ENCODE measurements at regions not wholly inside any gene's neighbourhood (a gene's known extent, or its start where the extent isn't known, plus 50 kb on each side); places are given as distances from the start of the nearest gene placed in this dataset.

- Mint-ChIP-seq H3K27ac (no peak overlapping the region), H3K27me3 (no peaks in the 10 kb centered on the region), H3K4me1 (no peaks in the 10 kb centered on the region), H3K36me3 (ENCODE audit: low read depth) (no peaks in the 10 kb centered on the region), H3K9me3 (peaks cover 6% of the 10 kb centered on the region), H3K4me3 (no peak overlapping the region)
- ATAC-seq (ENCODE audit: low read depth), result no peak
- intact Hi-C loops (cut with micrococcal nuclease), result no loop called here
- DNase-seq, result no peak
- ChIA-PET POLR2A (no interaction called here), CTCF (no interaction called here)
- TF ChIP-seq CTCF (IDR thresholded peaks at IDR 0.05), result no peak
Observed at GRCh38 chr3:74426571-74426970, 187.9 kb downstream of the CNTN3 start.

- DNase-seq (no peak), ATAC-seq (ENCODE audit: low read depth) (no peak)
- no peaks in the 10 kb centered on the region for H3K27me3 Mint-ChIP-seq
- H3K9me3 Mint-ChIP-seq, result peaks cover 4% of the 10 kb centered on the region
- no peak overlapping the region for H3K4me3 Mint-ChIP-seq
- intact Hi-C loops (cut with micrococcal nuclease), result no loop called here
- no peaks in the 10 kb centered on the region for H3K36me3 Mint-ChIP-seq (ENCODE audit: low read depth)
- ChIA-PET POLR2A (no interaction called here), CTCF (no interaction called here)
- H3K27ac Mint-ChIP-seq, result no peak overlapping the region
- no peak for TF ChIP-seq CTCF (IDR thresholded peaks at IDR 0.05)
- no peaks in the 10 kb centered on the region for H3K4me1 Mint-ChIP-seq
Observed at GRCh38 chr3:74423867-74424266, 190.6 kb downstream of the CNTN3 start.

GRCh38 chr3:74420538-74421124, 193.8 kb downstream of the CNTN3 start:
- DNase-seq, result no peak
- H3K9me3 Mint-ChIP-seq, result peaks cover 4% of the 10 kb centered on the region
- ChIA-PET POLR2A (no interaction called here), CTCF (no interaction called here)
- no peaks in the 10 kb centered on the region for H3K27me3 Mint-ChIP-seq
- no peaks in the 10 kb centered on the region for H3K4me1 Mint-ChIP-seq
- no peak for TF ChIP-seq CTCF (IDR thresholded peaks at IDR 0.05)
- no peak overlapping the region for H3K27ac Mint-ChIP-seq
- no peaks in the 10 kb centered on the region for H3K36me3 Mint-ChIP-seq (ENCODE audit: low read depth)
- no peak overlapping the region for H3K4me3 Mint-ChIP-seq
- intact Hi-C loops (cut with micrococcal nuclease), result no loop called here
- no peak for ATAC-seq (ENCODE audit: low read depth)

- CTCF ChIA-PET, result no interaction called here
- no peak overlapping the region for H3K4me3 Mint-ChIP-seq
- peaks cover 1% of the 10 kb centered on the region for H3K9me3 Mint-ChIP-seq
- no peaks in the 10 kb centered on the region for H3K36me3 Mint-ChIP-seq (ENCODE audit: low read depth)
- no peak for TF ChIP-seq CTCF (IDR thresholded peaks at IDR 0.05)
- intact Hi-C loops (cut with micrococcal nuclease), result no loop called here
- no peak overlapping the region for H3K27ac Mint-ChIP-seq
- H3K27me3 Mint-ChIP-seq, result no peaks in the 10 kb centered on the region
- DNase-seq (no peak), ATAC-seq (ENCODE audit: low read depth) (no peak)
- no peaks in the 10 kb centered on the region for H3K4me1 Mint-ChIP-seq
- POLR2A ChIA-PET, result no interaction called here
Observed at GRCh38 chr3:74415731-74416130, 198.7 kb downstream of the CNTN3 start.

- no peak overlapping the region for H3K27ac Mint-ChIP-seq
- DNase-seq (no peak), ATAC-seq (ENCODE audit: low read depth) (no peak)
- H3K4me3 Mint-ChIP-seq, result no peak overlapping the region
- TF ChIP-seq CTCF (IDR thresholded peaks at IDR 0.05), result no peak
- ChIA-PET CTCF (no interaction called here), POLR2A (no interaction called here)
- H3K27me3 Mint-ChIP-seq, result no peaks in the 10 kb centered on the region
- intact Hi-C loops (cut with micrococcal nuclease), result no loop called here
- H3K9me3 Mint-ChIP-seq, result peaks cover 2% of the 10 kb centered on the region
- no peaks in the 10 kb centered on the region for H3K36me3 Mint-ChIP-seq (ENCODE audit: low read depth)
- H3K4me1 Mint-ChIP-seq, result no peaks in the 10 kb centered on the region
Observed at GRCh38 chr3:74413547-74414241, 200.8 kb downstream of the CNTN3 start.

All from activated B cell treated with CpG ODN at 0.5 μM for 24 hours (primary cell).